ENCODE measurements at regions not wholly inside any gene's neighbourhood (a gene's known extent, or its start where the extent isn't known, plus 50 kb on each side); places are given as distances from the start of the nearest gene placed in this dataset.

- Histone ChIP-seq H3K27me3 (no peaks in the 10 kb centered on the region), H3K9me3 (no peaks in the 10 kb centered on the region), H3K27ac (no peak overlapping the region), H3K36me3 (no peaks in the 10 kb centered on the region), H3K4me3 (no peak overlapping the region), H3K4me1 (no peaks in the 10 kb centered on the region)
- intact Hi-C loops (cut with DNase I; ENCODE audit: low total_unique reads) = no loop called here
- no peak for TF ChIP-seq CTCF (IDR thresholded peaks at IDR 0.05)
- no peak for TF ChIP-seq POLR2AphosphoS5 (IDR thresholded peaks at IDR 0.05)
- TF ChIP-seq POLR2A (IDR thresholded peaks at IDR 0.05) = no peak
- DNase-seq (ENCODE audit: low spot score in 2 of 2) = no peak
These were observed 114.6 kb downstream of the TNFSF18 start for GRCh38 chr1:172936088-172936645.

DNA sequence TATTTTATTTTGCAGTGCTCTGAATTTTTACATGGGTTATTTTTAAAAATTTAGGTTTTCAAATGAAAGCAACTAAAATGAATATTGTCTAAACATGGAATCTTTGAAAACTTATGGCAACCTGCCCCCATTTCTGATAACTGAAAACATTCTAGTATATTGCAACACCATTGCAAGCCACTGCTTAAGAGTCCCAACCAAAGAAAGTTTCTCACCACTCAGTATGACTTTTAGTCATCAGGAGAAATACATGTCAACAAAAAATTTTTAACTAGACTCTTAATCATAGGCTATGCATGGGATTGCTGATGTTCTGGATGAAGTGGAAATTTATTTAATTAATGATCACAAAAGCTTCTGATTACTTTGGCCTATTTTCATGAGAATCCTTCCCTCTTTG is 112.1 kb downstream of the TNFSF18 start:
- no peaks in the 10 kb centered on the region for H3K4me1 ChIP-seq
- no peak overlapping the region for H3K27ac ChIP-seq
- no peak for DNase-seq (ENCODE audit: low spot score in 2 of 2)
- TF ChIP-seq POLR2A (IDR thresholded peaks at IDR 0.05) = no peak
- TF ChIP-seq POLR2AphosphoS5 (IDR thresholded peaks at IDR 0.05) = no peak
- no peak for TF ChIP-seq CTCF (IDR thresholded peaks at IDR 0.05)
- no peaks in the 10 kb centered on the region for H3K36me3 ChIP-seq
- intact Hi-C loops (cut with DNase I; ENCODE audit: low total_unique reads) = no loop called here
- H3K9me3 ChIP-seq = no peaks in the 10 kb centered on the region
- H3K4me3 ChIP-seq = no peak overlapping the region
- H3K27me3 ChIP-seq = no peaks in the 10 kb centered on the region

- H3K4me1 ChIP-seq = no peaks in the 10 kb centered on the region
- H3K4me3 ChIP-seq = no peak overlapping the region
- no peaks in the 10 kb centered on the region for H3K9me3 ChIP-seq
- TF ChIP-seq CTCF (IDR thresholded peaks at IDR 0.05) = no peak
- no peak for TF ChIP-seq POLR2AphosphoS5 (IDR thresholded peaks at IDR 0.05)
- TF ChIP-seq POLR2A (IDR thresholded peaks at IDR 0.05) = no peak
- DNase-seq (ENCODE audit: low spot score in 2 of 2) = no peak
- no peaks in the 10 kb centered on the region for H3K27me3 ChIP-seq
- no peak overlapping the region for H3K27ac ChIP-seq
- intact Hi-C loops (cut with DNase I; ENCODE audit: low total_unique reads) = no loop called here
- H3K36me3 ChIP-seq = no peaks in the 10 kb centered on the region
These were observed 111.3 kb downstream of the TNFSF18 start for GRCh38 chr1:172939475-172939874.

GRCh38 chr1:172940174-172940855 is 110.4 kb downstream of the TNFSF18 start:
- TF ChIP-seq CTCF (IDR thresholded peaks at IDR 0.05) (no peak), POLR2AphosphoS5 (IDR thresholded peaks at IDR 0.05) (no peak), POLR2A (IDR thresholded peaks at IDR 0.05) (no peak)
- H3K4me1 ChIP-seq = no peaks in the 10 kb centered on the region
- H3K4me3 ChIP-seq = no peak overlapping the region
- no peaks in the 10 kb centered on the region for H3K9me3 ChIP-seq
- intact Hi-C loops (cut with DNase I; ENCODE audit: low total_unique reads) = no loop called here
- no peaks in the 10 kb centered on the region for H3K27me3 ChIP-seq
- H3K36me3 ChIP-seq = no peaks in the 10 kb centered on the region
- H3K27ac ChIP-seq = no peak overlapping the region
- DNase-seq (ENCODE audit: low spot score in 2 of 2) = no peak

DNA sequence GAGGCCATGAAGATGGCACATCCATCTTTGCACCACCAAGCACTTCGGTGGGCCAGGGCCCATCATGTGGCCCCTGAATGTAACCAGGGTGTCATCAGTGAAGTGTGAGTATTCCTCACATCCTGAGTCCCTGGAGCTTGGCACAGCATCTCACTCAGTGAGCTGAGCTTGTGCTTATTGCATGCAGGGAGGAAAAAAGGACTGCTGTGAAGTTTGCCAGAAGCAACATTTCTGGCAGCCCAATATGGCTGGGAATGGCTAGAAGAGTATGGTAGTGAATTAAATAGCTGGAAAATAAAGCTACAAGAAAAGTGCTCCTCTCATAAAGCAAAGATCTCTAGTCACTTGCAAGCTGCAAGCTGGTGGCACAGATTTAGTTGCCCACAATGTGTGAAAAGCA is 109.3 kb downstream of the TNFSF18 start:
- Histone ChIP-seq H3K4me1 (no peaks in the 10 kb centered on the region), H3K36me3 (no peaks in the 10 kb centered on the region), H3K27ac (no peak overlapping the region), H3K27me3 (no peaks in the 10 kb centered on the region), H3K9me3 (no peaks in the 10 kb centered on the region), H3K4me3 (no peak overlapping the region)
- no peak for DNase-seq (ENCODE audit: low spot score in 2 of 2)
- TF ChIP-seq POLR2A (IDR thresholded peaks at IDR 0.05) (no peak), CTCF (IDR thresholded peaks at IDR 0.05) (no peak), POLR2AphosphoS5 (IDR thresholded peaks at IDR 0.05) (no peak)
- intact Hi-C loops (cut with DNase I; ENCODE audit: low total_unique reads) = no loop called here

Data from breast epithelium (tissue), 4 donors.